Thyroid gland (tissue), 4 donors: ENCODE measurements at regions not wholly inside any gene's neighbourhood (a gene's known extent, or its start where the extent isn't known, plus 50 kb on each side); places are given as distances from the start of the nearest gene placed in this dataset.

Experiments used
- DNase-seq, 2 donors: peaks; one replicate each; pipeline ENCODE4 v3.0.0-alpha.2; 2019
- H3K27ac ChIP-seq, 3 donors: fragments of 200-600 bp; sonication (generic); 1 replicate in 2 of 3; 2 replicates in 1 of 3; pipeline ENCODE4 v1.5.1; 2016 to 2019; ENCODE audit warnings: mild to moderate bottlenecking in 1 of 3, moderate library complexity in 1 of 3
- H3K27me3 ChIP-seq: fragments of 200-600 bp; sonication (generic); one replicate; pipeline ENCODE4 v1.5.1; 2019
- H3K36me3 ChIP-seq, 2 donors: fragments of 200-600 bp; sonication (generic); one replicate each; pipeline ENCODE4 v1.5.1; 2016 to 2019
- H3K4me1 ChIP-seq, 2 donors: fragments of 200-600 bp; sonication (generic); one replicate each; pipeline ENCODE4 v1.5.1; 2017 to 2019
- H3K4me3 ChIP-seq, 3 donors: fragments of 200-600 bp; sonication (generic); replicated peaks in 1 of 3; 1 replicate in 2 of 3; 2 replicates in 1 of 3; pipeline ENCODE4 v1.5.1; 2016; ENCODE audit warnings: mild to moderate bottlenecking in 1 of 3
- H3K9me3 ChIP-seq: fragments of 200-600 bp; sonication (generic); one replicate; pipeline ENCODE4 v1.5.1; 2017
- CTCF ChIP-seq, 6 experiments: fragments of 200-600 bp in 3 of 6; fragments of 450-650 bp in 3 of 6; sonication (generic) in 3 of 6; IDR thresholded peaks; one replicate each; pipeline ENCODE4 v1.5.1; 2016 to 2019; ENCODE audit warnings: antibody characterized with exemption in 6 of 6, mild to moderate bottlenecking in 2 of 6, inconsistent platforms in 1 of 6, moderate library complexity in 1 of 6
- POLR2A ChIP-seq, 2 donors: fragments of 450-650 bp; IDR thresholded peaks; one replicate each; pipeline ENCODE4 v1.6.1; 2017; ENCODE audit warnings: antibody characterized with exemption in 2 of 2, mild to moderate bottlenecking in 2 of 2, moderate library complexity in 1 of 2
- WGBS, 2 donors: methylation state at CpG; one replicate each; pipeline ENCODE4 v1.1.5; 2017; 5-methylcytosine and 5-hydroxymethylcytosine counted together
- intact Hi-C: fragments of 100-400 bp; cut with DNase I; formaldehyde crosslinking; loops from one replicate; pipeline ENCODE4 v1.15.1; 2023

GRCh38 chrY:12459965-12460364, 241.1 kb upstream of the USP9Y start:
- intact Hi-C loops, result no loop called here
- Histone ChIP-seq H3K9me3 (no peaks in the 10 kb centered on the region), H3K4me3 (no peak overlapping the region), H3K36me3 (no peaks in the 10 kb centered on the region), H3K4me1 (no peaks in the 10 kb centered on the region), H3K27me3 (no peaks in the 10 kb centered on the region), H3K27ac (no peak overlapping the region)
- no peak for DNase-seq
- 69 to 83% methylated on average over 1 of the region's 1 CpG for WGBS, 2 donors
- TF ChIP-seq CTCF (IDR thresholded peaks at IDR 0.05), result no peak
- no peak for TF ChIP-seq POLR2A (IDR thresholded peaks at IDR 0.05)

GRCh38 chrY:12464155-12464554, 236.9 kb upstream of the USP9Y start:
- Histone ChIP-seq H3K9me3 (no peaks in the 10 kb centered on the region), H3K27me3 (no peaks in the 10 kb centered on the region), H3K27ac (no peak overlapping the region), H3K36me3 (no peaks in the 10 kb centered on the region), H3K4me1 (no peaks in the 10 kb centered on the region), H3K4me3 (no peak overlapping the region)
- intact Hi-C loops, result no loop called here
- DNase-seq, result no peak
- WGBS, 2 donors, result 74 to 76% methylated on average over 4 of the region's 4 CpGs
- TF ChIP-seq CTCF (IDR thresholded peaks at IDR 0.05) (no peak), POLR2A (IDR thresholded peaks at IDR 0.05) (no peak)

GRCh38 chrY:12465706-12466105, 235.3 kb upstream of the USP9Y start:
- H3K4me1 ChIP-seq, result no peaks in the 10 kb centered on the region
- H3K27me3 ChIP-seq, result no peaks in the 10 kb centered on the region
- H3K4me3 ChIP-seq, result no peak overlapping the region
- H3K27ac ChIP-seq, result no peak overlapping the region
- no peaks in the 10 kb centered on the region for H3K36me3 ChIP-seq
- no peak for DNase-seq
- TF ChIP-seq CTCF (IDR thresholded peaks at IDR 0.05), result no peak
- no peak for TF ChIP-seq POLR2A (IDR thresholded peaks at IDR 0.05)
- intact Hi-C loops, result no loop called here
- H3K9me3 ChIP-seq, result no peaks in the 10 kb centered on the region
- WGBS, 2 donors, result 97 to 98% methylated on average over 3 of the region's 3 CpGs

- no peak for DNase-seq
- TF ChIP-seq POLR2A (IDR thresholded peaks at IDR 0.05) (no peak), CTCF (IDR thresholded peaks at IDR 0.05) (no peak)
- 70 to 88% methylated on average over 1 of the region's 1 CpG for WGBS, 2 donors
- Histone ChIP-seq H3K4me1 (no peaks in the 10 kb centered on the region), H3K27me3 (no peaks in the 10 kb centered on the region), H3K27ac (no peak overlapping the region), H3K9me3 (no peaks in the 10 kb centered on the region), H3K36me3 (no peaks in the 10 kb centered on the region), H3K4me3 (no peak overlapping the region)
- intact Hi-C loops, result no loop called here
These were observed 231.9 kb upstream of the USP9Y start for GRCh38 chrY:12469081-12469480.

- Histone ChIP-seq H3K27ac (no peak overlapping the region), H3K36me3 (no peaks in the 10 kb centered on the region), H3K9me3 (no peaks in the 10 kb centered on the region), H3K4me3 (no peak overlapping the region), H3K4me1 (no peaks in the 10 kb centered on the region), H3K27me3 (no peaks in the 10 kb centered on the region)
- intact Hi-C loops, result no loop called here
- TF ChIP-seq POLR2A (IDR thresholded peaks at IDR 0.05), result no peak
- no peak for TF ChIP-seq CTCF (IDR thresholded peaks at IDR 0.05)
- DNase-seq, result no peak
These were observed 226.6 kb upstream of the USP9Y start for GRCh38 chrY:12474472-12474871.
